GM12878 (cell line): ENCODE measurements at regions not wholly inside any gene's neighbourhood (a gene's known extent, or its start where the extent isn't known, plus 50 kb on each side); places are given as distances from the start of the nearest gene placed in this dataset.

Source experiments
- ATAC-seq: fragments of 200-7000 bp; cut with Tn5 transposase; 3 replicates; pipeline ENCODE4 v1.9.1; 2020; ENCODE audit warnings: mild to moderate bottlenecking, moderate library complexity
- BruUV-seq: library from RNA; stranded (reverse); fragments of 400-500 nt; replicated peaks from 2 replicates; lab custom pipeline; 2021; lab: Mats Ljungman, UMichigan
- CTCF ChIA-PET: fragments of 300-600 bp; sonication (Branson Sonifier 250); formaldehyde crosslinking; extraction: SDS; loops from one replicate; lab custom pipeline; 2021; ENCODE audit warnings: inconsistent platforms; lab: Yijun Ruan, JAX
- POLR2A ChIA-PET: fragments of 350-600 bp; formaldehyde crosslinking; extraction: SDS; loops from one replicate; lab custom pipeline; 2021; ENCODE audit warnings: inconsistent platforms; lab: Charles Lee
- RAD21 ChIA-PET: fragments of 300-600 bp; sonication (Branson Sonifier 250); formaldehyde crosslinking; loops from one replicate; lab custom pipeline; 2023; ENCODE audit warnings: antibody characterized with exemption; ENCODE audit not compliant: unreplicated experiment; lab: Charles Lee
- SMC1A ChIA-PET: fragments of 300-600 bp; sonication (Branson Sonifier 250); formaldehyde crosslinking; loops from one replicate; lab custom pipeline; 2023; ENCODE audit not compliant: unreplicated experiment, uncharacterized antibody; lab: Charles Lee
- DNase-seq: peaks from one replicate; pipeline ENCODE4 v3.0.0-alpha.2; 2011; ENCODE audit warnings: low read depth, low spot score
- FAIRE-seq: peaks from 3 replicates; lab custom pipeline; 2011; peaks lifted over from hg19 to GRCh38; lab: Jason Lieb, UNC
- H2AFZ ChIP-seq: 2 replicates; pipeline ENCODE4 v1.6.0; 2011; ENCODE audit warnings: low read depth, low read length, control low read depth; ENCODE audit not compliant: control insufficient read depth
- H3K27ac ChIP-seq: 2 replicates; pipeline ENCODE4 v1.5.1; 2011; ENCODE audit warnings: control low read depth; ENCODE audit not compliant: control insufficient read depth, insufficient read depth
- H3K27me3 ChIP-seq, 2 experiments: replicated peaks in 1 of 2; 2 replicates each; pipeline versions ENCODE4 v1.6.0 to v1.6.1; 2011; ENCODE audit warnings: low read length in 1 of 2; ENCODE audit not compliant: control insufficient read depth in 2 of 2, insufficient read depth in 2 of 2
- H3K36me3 ChIP-seq, 2 experiments: 2 replicates each; pipeline ENCODE4 v1.5.1; 2011; ENCODE audit warnings: low read length in 1 of 2; ENCODE audit not compliant: control insufficient read depth in 2 of 2, insufficient read depth in 2 of 2
- H3K4me1 ChIP-seq: 2 replicates; pipeline ENCODE4 v1.6.1; 2011; ENCODE audit warnings: mild to moderate bottlenecking, low read length, moderate library complexity, mixed read lengths; ENCODE audit not compliant: control insufficient read depth, insufficient read depth
- H3K4me2 ChIP-seq: 2 replicates; pipeline ENCODE4 v1.6.0; 2011; ENCODE audit warnings: control low read depth; ENCODE audit not compliant: control insufficient read depth, insufficient read depth
- H3K4me3 ChIP-seq: fragments of 200-600 bp; sonication (generic); 2 replicates; pipeline ENCODE4 v1.5.1; 2016
- H3K79me2 ChIP-seq: 2 replicates; pipeline ENCODE4 v1.6.0; 2011; ENCODE audit warnings: low read length; ENCODE audit not compliant: control insufficient read depth, insufficient read depth
- H3K9ac ChIP-seq: 2 replicates; pipeline ENCODE4 v1.8.0; 2011; ENCODE audit warnings: low read length, control low read depth, mixed read lengths; ENCODE audit not compliant: control insufficient read depth, insufficient read depth
- H3K9me3 ChIP-seq: replicated peaks from 3 replicates; pipeline ENCODE4 v1.5.1; 2011; ENCODE audit warnings: mild to moderate bottlenecking, low read length; ENCODE audit not compliant: control insufficient read depth, insufficient read depth
- H4K20me1 ChIP-seq: 2 replicates; pipeline ENCODE4 v1.6.0; 2011; ENCODE audit not compliant: control insufficient read depth, insufficient read depth
- ASH2L ChIP-seq: fragments of 300-600, 200-600 bp; sonication (generic); IDR thresholded peaks from 2 replicates; pipeline ENCODE4 v1.6.1; 2017; ENCODE audit warnings: low read depth, mild to moderate bottlenecking, borderline replicate concordance
- BACH1 ChIP-seq: fragments of 450-650 bp; IDR thresholded peaks from 2 replicates; pipeline ENCODE4 v1.6.1; 2017; ENCODE audit warnings: mild to moderate bottlenecking, borderline replicate concordance
- EP300 ChIP-seq, 2 experiments: fragments of 150-350 bp in 1 of 2; IDR thresholded peaks; 2 replicates each; pipeline ENCODE4 v1.6.1; 2011 to 2012; ENCODE audit warnings: low read depth in 2 of 2, low read length in 2 of 2, borderline replicate concordance in 1 of 2, improper control_type of control experiment in 1 of 2, inconsistent platforms in 1 of 2; ENCODE audit not compliant: control insufficient read depth in 1 of 2
- FOXK2 ChIP-seq: fragments of 450-650 bp; IDR thresholded peaks from 2 replicates; pipeline ENCODE4 v1.6.1; 2017; ENCODE audit warnings: mild to moderate bottlenecking, moderate library complexity
- GABPA ChIP-seq: IDR thresholded peaks from 2 replicates; pipeline ENCODE4 v1.6.1; 2014; ENCODE audit warnings: antibody characterized with exemption, low read depth, mild to moderate bottlenecking, inconsistent platforms
- MXI1 ChIP-seq: fragments of 150-350 bp; IDR thresholded peaks from 2 replicates; pipeline ENCODE4 v1.6.1; 2011; ENCODE audit warnings: low read depth, mild to moderate bottlenecking, inconsistent platforms, low read length, improper control_type of control experiment
- MYC ChIP-seq: IDR thresholded peaks from 2 replicates; pipeline ENCODE4 v1.6.1; 2011; ENCODE audit warnings: mild to moderate bottlenecking, low read length, moderate library complexity, inconsistent platforms; ENCODE audit not compliant: insufficient read depth, insufficient replicate concordance, insufficient read length, severe bottlenecking
- NFXL1 ChIP-seq: fragments of 450-650 bp; IDR thresholded peaks from 2 replicates; pipeline ENCODE4 v1.6.1; 2017; ENCODE audit warnings: antibody characterized with exemption, mild to moderate bottlenecking, borderline replicate concordance
- NFYA ChIP-seq: IDR thresholded peaks from 2 replicates; pipeline ENCODE4 v1.6.1; 2011; ENCODE audit warnings: low read depth, mild to moderate bottlenecking, low read length, improper control_type of control experiment, borderline replicate concordance
- STAT3 ChIP-seq: IDR thresholded peaks from 2 replicates; pipeline ENCODE4 v1.6.1; 2011; ENCODE audit warnings: low read depth, low read length, improper control_type of control experiment
- SUPT20H ChIP-seq: IDR thresholded peaks from 2 replicates; pipeline ENCODE4 v1.6.1; 2011; ENCODE audit warnings: low read depth, mild to moderate bottlenecking, low read length, moderate library complexity, borderline replicate concordance; ENCODE audit not compliant: control insufficient read depth
- ZBED1 ChIP-seq: IDR thresholded peaks from 2 replicates; pipeline ENCODE4 v1.6.1; 2016; ENCODE audit warnings: borderline replicate concordance
- ZZZ3 ChIP-seq: IDR thresholded peaks from 2 replicates; pipeline ENCODE4 v1.6.1; 2011; ENCODE audit warnings: low read depth; ENCODE audit not compliant: control insufficient read depth, insufficient read length
- WGBS: methylation state at CpG from one replicate; pipeline ENCODE4 v1.1.6; 2016; ENCODE audit warnings: low lambda C conversion rate; ENCODE audit not compliant: insufficient replicate concordance, insufficient coverage; ENCODE audit errors: missing lambda C conversion rate; 5-methylcytosine and 5-hydroxymethylcytosine counted together
- in situ Hi-C: fragments of 300-500 bp; cut with MboI; formaldehyde crosslinking; loops from 9 replicates; pipeline ENCODE4 v1.14.3; 2018; ENCODE audit warnings: mixed read lengths
- intact Hi-C: fragments of 100-400 bp; cut with micrococcal nuclease; formaldehyde crosslinking; loops from one replicate; pipeline ENCODE4 v1.14.2; 2022; ENCODE audit not compliant: unreplicated experiment
- TF ChIP-seq, protein P1 (sequence below): fragments of 450-650 bp; IDR thresholded peaks from 2 replicates; pipeline ENCODE4 v1.6.1; 2017; ENCODE audit warnings: mild to moderate bottlenecking
- TF ChIP-seq, protein P2 (sequence below): IDR thresholded peaks from 2 replicates; pipeline ENCODE4 v1.6.1; 2011; ENCODE audit warnings: low read depth, low read length, improper control_type of control experiment, borderline replicate concordance
- TF ChIP-seq, protein P3 (sequence below): IDR thresholded peaks from 2 replicates; pipeline ENCODE4 v1.6.1; 2011; ENCODE audit warnings: low read depth, mild to moderate bottlenecking, low read length, moderate library complexity, borderline replicate concordance; ENCODE audit errors: extremely low read depth
- TF ChIP-seq, protein P4 (sequence below): fragments of 450-650 bp; conservative IDR thresholded peaks from 2 replicates; pipeline ENCODE4 v1.6.1; 2017; ENCODE audit warnings: mild to moderate bottlenecking, moderate library complexity

DNA sequence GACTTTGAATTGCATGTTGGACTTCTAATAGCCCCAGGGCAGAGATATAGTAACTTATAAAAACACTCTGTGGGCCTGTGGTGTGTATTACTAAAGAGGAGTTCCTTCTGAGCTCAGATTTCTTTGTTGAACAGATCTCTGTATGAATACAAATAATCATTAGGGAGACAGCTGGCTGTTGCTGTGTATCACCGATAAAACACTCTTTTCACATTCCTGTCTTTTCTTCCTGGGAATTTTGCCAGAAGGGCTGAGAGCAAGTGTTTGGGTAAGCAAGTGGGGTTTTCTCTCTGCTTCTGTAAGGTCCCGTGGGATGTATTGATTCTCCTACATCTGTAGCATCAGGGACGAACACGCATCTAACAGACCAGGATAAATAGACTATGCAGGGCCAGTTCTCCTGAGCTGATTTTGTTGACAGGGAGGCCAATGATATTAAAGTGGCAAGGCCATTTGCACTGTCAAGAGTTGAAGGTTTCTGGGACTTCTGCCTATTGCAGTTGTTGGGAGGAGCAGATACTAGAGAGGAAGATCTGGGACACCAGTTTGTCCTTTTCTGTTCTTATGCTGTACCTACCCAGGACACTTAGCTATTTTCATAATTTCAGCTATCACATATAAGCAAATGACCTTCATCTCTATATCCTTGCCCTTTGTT is 225.9 kb upstream of the CD96 start:
- Histone ChIP-seq H4K20me1 (no peaks in the 10 kb centered on the region), H3K4me3 (no peak overlapping the region), H3K9me3 (no peaks in the 10 kb centered on the region), H3K36me3 (no peaks in the 10 kb centered on the region), H3K4me2 (no peak overlapping the region), H3K27me3 (no peaks in the 10 kb centered on the region), H3K27ac (no peak overlapping the region), H2AFZ (no peak overlapping the region), H3K79me2 (no peaks in the 10 kb centered on the region), H3K4me1 (no peaks in the 10 kb centered on the region), H3K9ac (no peak overlapping the region)
- POLR2A ChIA-PET = no interaction called here
- in situ Hi-C loops (no loop called here), intact Hi-C loops (no loop called here)
- ATAC-seq (no peak), FAIRE-seq (no peak), DNase-seq (no peak)
- SMC1A ChIA-PET = no interaction called here
- TF ChIP-seq, protein P1, sequence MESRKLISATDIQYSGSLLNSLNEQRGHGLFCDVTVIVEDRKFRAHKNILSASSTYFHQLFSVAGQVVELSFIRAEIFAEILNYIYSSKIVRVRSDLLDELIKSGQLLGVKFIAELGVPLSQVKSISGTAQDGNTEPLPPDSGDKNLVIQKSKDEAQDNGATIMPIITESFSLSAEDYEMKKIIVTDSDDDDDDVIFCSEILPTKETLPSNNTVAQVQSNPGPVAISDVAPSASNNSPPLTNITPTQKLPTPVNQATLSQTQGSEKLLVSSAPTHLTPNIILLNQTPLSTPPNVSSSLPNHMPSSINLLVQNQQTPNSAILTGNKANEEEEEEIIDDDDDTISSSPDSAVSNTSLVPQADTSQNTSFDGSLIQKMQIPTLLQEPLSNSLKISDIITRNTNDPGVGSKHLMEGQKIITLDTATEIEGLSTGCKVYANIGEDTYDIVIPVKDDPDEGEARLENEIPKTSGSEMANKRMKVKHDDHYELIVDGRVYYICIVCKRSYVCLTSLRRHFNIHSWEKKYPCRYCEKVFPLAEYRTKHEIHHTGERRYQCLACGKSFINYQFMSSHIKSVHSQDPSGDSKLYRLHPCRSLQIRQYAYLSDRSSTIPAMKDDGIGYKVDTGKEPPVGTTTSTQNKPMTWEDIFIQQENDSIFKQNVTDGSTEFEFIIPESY = no peak
- no peak for TF ChIP-seq BACH1
- TF ChIP-seq, protein P2, sequence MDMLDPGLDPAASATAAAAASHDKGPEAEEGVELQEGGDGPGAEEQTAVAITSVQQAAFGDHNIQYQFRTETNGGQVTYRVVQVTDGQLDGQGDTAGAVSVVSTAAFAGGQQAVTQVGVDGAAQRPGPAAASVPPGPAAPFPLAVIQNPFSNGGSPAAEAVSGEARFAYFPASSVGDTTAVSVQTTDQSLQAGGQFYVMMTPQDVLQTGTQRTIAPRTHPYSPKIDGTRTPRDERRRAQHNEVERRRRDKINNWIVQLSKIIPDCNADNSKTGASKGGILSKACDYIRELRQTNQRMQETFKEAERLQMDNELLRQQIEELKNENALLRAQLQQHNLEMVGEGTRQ = no peak
- no peak for TF ChIP-seq SUPT20H
- no peak for TF ChIP-seq MYC
- no peak for TF ChIP-seq NFYA
- no peak for TF ChIP-seq ZZZ3
- no peak for TF ChIP-seq MXI1
- TF ChIP-seq ASH2L = no peak
- no peak for TF ChIP-seq EP300 (IDR thresholded peaks at IDR 0.05; ENCODE audit: borderline replicate concordance in 1 of 2, control insufficient read depth in 1 of 2, low read depth in 2 of 2, low read length in 2 of 2)
- TF ChIP-seq, protein P3, sequence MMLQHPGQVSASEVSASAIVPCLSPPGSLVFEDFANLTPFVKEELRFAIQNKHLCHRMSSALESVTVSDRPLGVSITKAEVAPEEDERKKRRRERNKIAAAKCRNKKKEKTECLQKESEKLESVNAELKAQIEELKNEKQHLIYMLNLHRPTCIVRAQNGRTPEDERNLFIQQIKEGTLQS = no peak
- no peak for TF ChIP-seq FOXK2
- TF ChIP-seq NFXL1 = no peak
- TF ChIP-seq ZBED1 = no peak
- TF ChIP-seq, protein P4, sequence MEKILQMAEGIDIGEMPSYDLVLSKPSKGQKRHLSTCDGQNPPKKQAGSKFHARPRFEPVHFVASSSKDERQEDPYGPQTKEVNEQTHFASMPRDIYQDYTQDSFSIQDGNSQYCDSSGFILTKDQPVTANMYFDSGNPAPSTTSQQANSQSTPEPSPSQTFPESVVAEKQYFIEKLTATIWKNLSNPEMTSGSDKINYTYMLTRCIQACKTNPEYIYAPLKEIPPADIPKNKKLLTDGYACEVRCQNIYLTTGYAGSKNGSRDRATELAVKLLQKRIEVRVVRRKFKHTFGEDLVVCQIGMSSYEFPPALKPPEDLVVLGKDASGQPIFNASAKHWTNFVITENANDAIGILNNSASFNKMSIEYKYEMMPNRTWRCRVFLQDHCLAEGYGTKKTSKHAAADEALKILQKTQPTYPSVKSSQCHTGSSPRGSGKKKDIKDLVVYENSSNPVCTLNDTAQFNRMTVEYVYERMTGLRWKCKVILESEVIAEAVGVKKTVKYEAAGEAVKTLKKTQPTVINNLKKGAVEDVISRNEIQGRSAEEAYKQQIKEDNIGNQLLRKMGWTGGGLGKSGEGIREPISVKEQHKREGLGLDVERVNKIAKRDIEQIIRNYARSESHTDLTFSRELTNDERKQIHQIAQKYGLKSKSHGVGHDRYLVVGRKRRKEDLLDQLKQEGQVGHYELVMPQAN = no peak
- TF ChIP-seq GABPA = no peak
- no peak for TF ChIP-seq STAT3
- CTCF ChIA-PET = no interaction called here
- no TSS peak for BruUV-seq
- WGBS = 70% methylated on average over 4 of the region's 4 CpGs
- RAD21 ChIA-PET = no interaction called here
